ENCODE measurements at regions not wholly inside any gene's neighbourhood (a gene's known extent, or its start where the extent isn't known, plus 50 kb on each side); places are given as distances from the start of the nearest gene placed in this dataset.
A peak's percentile ranks its signal among the peaks of the same experiment; 100 is the strongest.

DNA sequence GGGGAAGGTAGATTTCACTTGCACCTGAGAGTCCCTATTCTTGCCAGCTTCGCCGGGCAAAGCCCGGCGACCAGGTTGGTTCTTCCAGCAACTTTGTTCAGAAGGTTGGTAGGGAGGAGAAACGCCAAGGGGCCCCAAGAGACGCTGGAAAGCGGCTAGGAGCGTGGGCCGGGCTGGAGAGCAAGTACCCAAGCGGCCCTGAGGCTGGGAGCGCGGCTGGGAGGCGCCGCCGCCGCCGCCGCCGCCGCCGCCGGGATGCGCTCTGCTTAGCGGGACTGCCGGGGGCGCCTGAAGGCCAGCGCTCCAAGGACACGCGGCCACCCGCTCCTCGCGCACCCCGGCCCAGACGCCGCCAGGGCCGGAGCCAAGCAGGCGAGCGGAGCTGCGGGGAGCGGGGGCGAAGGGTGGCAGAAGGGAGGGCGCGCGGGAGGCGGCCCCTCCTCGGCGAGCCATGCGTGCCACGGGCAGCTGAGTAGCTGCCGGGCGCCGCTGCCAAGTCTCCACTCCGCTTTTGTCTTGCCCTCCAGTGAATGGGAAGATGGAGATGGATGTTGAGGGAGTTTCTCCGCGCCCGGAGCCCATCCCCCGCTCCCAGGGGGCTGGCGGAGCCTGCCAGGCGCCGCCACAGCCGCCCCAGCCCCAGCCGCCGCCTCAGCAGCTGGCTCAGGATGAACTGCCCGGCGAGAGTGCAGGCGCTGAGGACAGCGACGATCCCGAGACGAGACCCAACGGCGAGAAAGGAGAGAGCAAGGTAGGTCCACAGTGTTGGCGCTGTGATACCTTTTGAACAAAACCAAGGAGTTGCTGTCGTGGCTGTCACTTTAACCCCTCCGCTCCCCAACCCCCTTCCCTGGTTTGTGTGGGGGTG, 227.4 kb upstream of the AZI2 start:
- 1% methylated on average over 34 to 75 of the region's 75 CpGs for WGBS, 3 donors
- Histone ChIP-seq H3K27me3 (ENCODE audit: insufficient read depth in 3 of 3, low read length in 2 of 3) (no peaks in the 10 kb centered on the region), H3K36me3 (ENCODE audit: insufficient read depth in 1 of 2, low read depth in 1 of 2) (no peaks in the 10 kb centered on the region), H3K4me1 (no peaks in the 10 kb centered on the region), H3K9me3 (no peaks in the 10 kb centered on the region), H3K4me3 (peak overlapping the region; percentile 78), H3K27ac (no peak overlapping the region)
- TF ChIP-seq, protein P1, sequence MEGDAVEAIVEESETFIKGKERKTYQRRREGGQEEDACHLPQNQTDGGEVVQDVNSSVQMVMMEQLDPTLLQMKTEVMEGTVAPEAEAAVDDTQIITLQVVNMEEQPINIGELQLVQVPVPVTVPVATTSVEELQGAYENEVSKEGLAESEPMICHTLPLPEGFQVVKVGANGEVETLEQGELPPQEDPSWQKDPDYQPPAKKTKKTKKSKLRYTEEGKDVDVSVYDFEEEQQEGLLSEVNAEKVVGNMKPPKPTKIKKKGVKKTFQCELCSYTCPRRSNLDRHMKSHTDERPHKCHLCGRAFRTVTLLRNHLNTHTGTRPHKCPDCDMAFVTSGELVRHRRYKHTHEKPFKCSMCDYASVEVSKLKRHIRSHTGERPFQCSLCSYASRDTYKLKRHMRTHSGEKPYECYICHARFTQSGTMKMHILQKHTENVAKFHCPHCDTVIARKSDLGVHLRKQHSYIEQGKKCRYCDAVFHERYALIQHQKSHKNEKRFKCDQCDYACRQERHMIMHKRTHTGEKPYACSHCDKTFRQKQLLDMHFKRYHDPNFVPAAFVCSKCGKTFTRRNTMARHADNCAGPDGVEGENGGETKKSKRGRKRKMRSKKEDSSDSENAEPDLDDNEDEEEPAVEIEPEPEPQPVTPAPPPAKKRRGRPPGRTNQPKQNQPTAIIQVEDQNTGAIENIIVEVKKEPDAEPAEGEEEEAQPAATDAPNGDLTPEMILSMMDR (IDR thresholded peaks at IDR 0.05), result no peak
- ATAC-seq (peak; percentile 78 to 88 (median 82)), DNase-seq (peak; percentile 49 to 56)
- intact Hi-C loops (cut with DNase I), result no loop called here

DNA sequence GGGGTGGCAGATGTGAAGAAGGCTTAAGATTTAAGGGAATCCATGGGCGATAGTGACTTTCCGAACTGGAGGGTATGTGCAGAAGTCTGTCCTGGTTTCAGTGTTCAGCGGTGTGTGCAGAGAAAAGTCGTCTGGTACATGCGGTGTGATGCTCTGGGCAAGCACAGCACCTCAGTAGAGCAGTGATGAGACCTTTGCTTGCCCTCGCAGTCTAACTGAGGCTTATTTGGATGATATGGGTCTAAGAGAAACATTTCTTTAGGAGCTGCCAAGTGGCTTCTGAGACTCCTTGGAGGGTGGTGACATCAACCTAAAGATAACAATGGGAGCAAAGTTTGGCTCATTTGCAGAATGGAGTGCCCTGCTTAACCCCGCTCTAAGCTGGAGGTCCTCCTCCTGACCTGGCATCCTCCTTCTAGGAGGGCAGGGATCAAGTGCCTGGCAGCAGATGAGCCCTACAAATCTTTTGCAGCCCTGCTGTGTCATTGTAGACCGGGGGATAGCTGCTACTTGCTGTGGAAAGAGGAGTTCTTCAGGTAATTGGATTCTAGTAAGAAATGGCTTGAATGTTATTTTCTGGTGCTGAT, 228.1 kb upstream of the AZI2 start:
- H3K27ac ChIP-seq, result no peak overlapping the region
- WGBS, 3 donors, result 14 to 22% (median 17%) methylated on average over 8 of the region's 8 CpGs
- ATAC-seq (peak in 1 of 4 donors; percentile 6), DNase-seq (no peak)
- no peaks in the 10 kb centered on the region for H3K9me3 ChIP-seq
- TF ChIP-seq, protein P1 (IDR thresholded peaks at IDR 0.05), result no peak
- intact Hi-C loops (cut with DNase I), result no loop called here
- H3K36me3 ChIP-seq (ENCODE audit: insufficient read depth in 1 of 2, low read depth in 1 of 2), result no peaks in the 10 kb centered on the region
- H3K4me1 ChIP-seq, result no peaks in the 10 kb centered on the region
- H3K27me3 ChIP-seq (ENCODE audit: insufficient read depth in 3 of 3, low read length in 2 of 3), result no peaks in the 10 kb centered on the region
- peak overlapping the region; percentile 78 for H3K4me3 ChIP-seq

DNA sequence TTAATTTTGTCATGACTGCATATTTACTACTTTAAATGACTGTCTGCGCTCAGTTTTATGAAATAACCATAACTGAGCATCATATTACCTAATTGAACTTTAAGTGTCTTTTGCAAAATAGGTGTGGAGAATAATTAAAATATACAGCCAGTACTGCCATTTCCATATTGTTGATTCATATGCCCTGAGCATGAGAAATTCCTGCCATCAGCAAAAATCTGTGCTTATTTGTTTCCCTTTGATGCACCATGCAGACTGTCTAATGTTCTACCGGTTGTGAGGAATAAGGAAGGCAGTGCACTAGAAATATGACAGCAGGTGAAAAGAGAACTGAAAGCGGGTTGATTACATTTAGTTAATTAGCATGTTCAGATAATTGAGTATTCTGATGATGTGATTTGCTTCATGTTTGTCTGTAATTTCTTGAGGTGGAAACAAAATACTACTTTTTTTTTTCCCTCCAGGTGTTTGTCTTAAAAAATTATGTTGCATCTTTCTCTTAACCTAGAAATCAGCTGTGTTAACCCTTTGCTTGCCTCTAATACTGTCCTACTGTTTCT, 229.4 kb upstream of the AZI2 start:
- DNase-seq, result no peak
- 70 to 77% (median 71%) methylated on average over 3 of the region's 3 CpGs for WGBS, 3 donors
- Histone ChIP-seq H3K27me3 (ENCODE audit: insufficient read depth in 3 of 3, low read length in 2 of 3) (no peaks in the 10 kb centered on the region), H3K36me3 (ENCODE audit: insufficient read depth in 1 of 2, low read depth in 1 of 2) (no peaks in the 10 kb centered on the region), H3K9me3 (no peaks in the 10 kb centered on the region), H3K4me1 (no peaks in the 10 kb centered on the region), H3K4me3 (no peak overlapping the region), H3K27ac (no peak overlapping the region)
- TF ChIP-seq, protein P1 (IDR thresholded peaks at IDR 0.05), result no peak
- intact Hi-C loops (cut with DNase I), result no loop called here
- no peak for ATAC-seq

DNA sequence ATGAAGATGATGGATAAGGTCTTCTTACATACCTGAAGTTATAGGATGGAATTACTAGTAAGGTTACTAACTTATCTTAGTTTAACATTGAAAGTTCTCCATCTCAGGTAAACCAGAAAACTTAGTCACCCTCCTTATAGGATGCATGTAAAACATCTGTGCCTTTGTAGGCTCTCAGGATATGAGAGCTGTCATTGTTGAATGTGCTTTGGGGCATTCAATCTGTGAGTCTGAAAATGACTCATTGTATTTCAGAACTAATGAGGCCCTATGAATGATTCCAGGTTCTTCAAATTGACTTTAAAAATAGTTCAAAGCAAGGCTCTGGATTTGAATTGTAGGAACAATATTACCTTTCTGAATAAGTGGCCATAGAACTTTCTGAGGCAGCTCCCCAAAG, 237.7 kb upstream of the AZI2 start:
- Histone ChIP-seq H3K9me3 (no peaks in the 10 kb centered on the region), H3K27ac (no peak overlapping the region), H3K4me3 (no peak overlapping the region), H3K36me3 (ENCODE audit: insufficient read depth in 1 of 2, low read depth in 1 of 2) (no peaks in the 10 kb centered on the region), H3K4me1 (no peaks in the 10 kb centered on the region), H3K27me3 (ENCODE audit: insufficient read depth in 3 of 3, low read length in 2 of 3) (no peaks in the 10 kb centered on the region)
- ATAC-seq (no peak), DNase-seq (no peak)
- intact Hi-C loops (cut with DNase I), result no loop called here
- TF ChIP-seq, protein P1 (IDR thresholded peaks at IDR 0.05), result no peak

All from psoas muscle (tissue), 7 donors.